DOHH2 (cell line): ENCODE measurements at regions not wholly inside any gene's neighbourhood (a gene's known extent, or its start where the extent isn't known, plus 50 kb on each side); places are given as distances from the start of the nearest gene placed in this dataset.

Experiments used
- H3F3A ChIP-seq: fragments of 200-600 bp; sonication (generic), shearing (Covaris generic); 2 replicates; pipeline ENCODE4 v1.6.0; 2016; ENCODE audit warnings: antibody characterized with exemption, mild to moderate bottlenecking; ENCODE audit not compliant: control insufficient read depth, insufficient read depth
- H3K27ac ChIP-seq: fragments of 200-600 bp; sonication (generic); 2 replicates; pipeline ENCODE4 v1.5.1; 2014; ENCODE audit warnings: low read depth, mild to moderate bottlenecking, low read length, moderate library complexity
- H3K27me3 ChIP-seq: fragments of 200-600 bp; sonication (generic); 2 replicates; pipeline ENCODE4 v1.6.1; 2014; ENCODE audit warnings: mild to moderate bottlenecking, low read length, mixed read lengths; ENCODE audit not compliant: control insufficient read depth
- H3K36me3 ChIP-seq: fragments of 200-600 bp; sonication (generic); 2 replicates; pipeline ENCODE4 v1.6.1; 2014; ENCODE audit warnings: mild to moderate bottlenecking, low read length, moderate library complexity, mixed read lengths; ENCODE audit not compliant: control insufficient read depth
- H3K4me1 ChIP-seq: fragments of 200-600 bp; sonication (generic); 2 replicates; pipeline ENCODE4 v1.6.1; 2014; ENCODE audit warnings: mild to moderate bottlenecking, low read length, mixed read lengths; ENCODE audit not compliant: control insufficient read depth
- H3K4me2 ChIP-seq: fragments of 200-600 bp; sonication (generic); 2 replicates; pipeline ENCODE4 v1.6.0; 2014; ENCODE audit warnings: mild to moderate bottlenecking, low read length, moderate library complexity
- H3K4me3 ChIP-seq: fragments of 200-600 bp; sonication (generic); 2 replicates; pipeline ENCODE4 v1.5.1; 2014; ENCODE audit warnings: mild to moderate bottlenecking, low read length, mixed read lengths
- H3K79me2 ChIP-seq: fragments of 200-600 bp; sonication (generic); 2 replicates; pipeline ENCODE4 v1.6.1; 2014; ENCODE audit warnings: mild to moderate bottlenecking, low read length, mixed read lengths; ENCODE audit not compliant: control insufficient read depth
- H3K9me2 ChIP-seq: fragments of 200-600 bp; sonication (generic); replicated peaks from 2 replicates; pipeline ENCODE4 v1.6.1; 2014; ENCODE audit warnings: mild to moderate bottlenecking, low read length, mixed read lengths; ENCODE audit not compliant: control insufficient read depth
- H3K9me3 ChIP-seq: fragments of 200-600 bp; sonication (generic); 2 replicates; pipeline ENCODE4 v1.6.1; 2014; ENCODE audit warnings: antibody characterized with exemption, low read length, mixed read lengths; ENCODE audit not compliant: control insufficient read depth, insufficient read depth
- H4K20me1 ChIP-seq: fragments of 200-600 bp; sonication (generic); 2 replicates; pipeline ENCODE4 v1.6.0; 2014; ENCODE audit warnings: low read depth, mild to moderate bottlenecking, antibody characterized with exemption, low read length, moderate library complexity; ENCODE audit not compliant: control insufficient read depth, insufficient read depth
- EZH2phosphoT487 ChIP-seq: fragments of 200-600 bp; sonication (generic); IDR thresholded peaks from 2 replicates; pipeline ENCODE4 v1.6.1; 2017; ENCODE audit warnings: borderline replicate concordance, mild to moderate bottlenecking, antibody characterized with exemption, low read length, moderate library complexity, mixed read lengths
- TF ChIP-seq, protein P1 (sequence below): fragments of 200-600 bp; sonication (generic); IDR thresholded peaks from one replicate; pipeline ENCODE4 v1.5.1; 2014; ENCODE audit warnings: antibody characterized with exemption, mild to moderate bottlenecking, low read depth, low read length; ENCODE audit not compliant: poor library complexity, severe bottlenecking

DNA sequence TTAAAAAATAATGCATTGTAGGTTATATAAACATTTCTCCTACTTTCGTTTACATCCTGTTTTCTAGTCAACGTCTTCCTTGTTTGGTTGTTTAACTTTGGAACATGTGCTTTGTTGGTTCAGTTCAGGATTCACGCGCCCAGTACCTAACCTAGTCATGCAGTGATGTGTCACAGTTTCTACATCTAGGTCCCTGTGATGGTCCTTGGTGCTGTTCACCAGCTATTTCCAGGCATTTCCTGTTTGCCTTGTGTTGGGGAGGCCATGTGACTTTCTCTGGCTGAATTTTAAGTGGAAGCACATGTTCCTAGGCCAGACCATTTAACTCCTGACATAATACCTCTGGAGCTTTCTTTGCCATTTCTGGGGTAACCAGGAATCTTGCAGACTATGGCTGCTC lies 292.3 kb downstream of the SMARCA2 start:
- Histone ChIP-seq H3K4me3 (no peak overlapping the region), H3K9me3 (peaks cover 11% of the 10 kb centered on the region; the same call in 1 of the 2 replicates), H3F3A (no peaks in the 10 kb centered on the region), H3K79me2 (no peaks in the 10 kb centered on the region), H3K4me1 (no peaks in the 10 kb centered on the region), H3K4me2 (no peak overlapping the region), H3K27ac (no peak overlapping the region), H4K20me1 (no peaks in the 10 kb centered on the region), H3K9me2 (no peaks in the 10 kb centered on the region), H3K36me3 (no peaks in the 10 kb centered on the region), H3K27me3 (no peaks in the 10 kb centered on the region)
- TF ChIP-seq, protein P1, sequence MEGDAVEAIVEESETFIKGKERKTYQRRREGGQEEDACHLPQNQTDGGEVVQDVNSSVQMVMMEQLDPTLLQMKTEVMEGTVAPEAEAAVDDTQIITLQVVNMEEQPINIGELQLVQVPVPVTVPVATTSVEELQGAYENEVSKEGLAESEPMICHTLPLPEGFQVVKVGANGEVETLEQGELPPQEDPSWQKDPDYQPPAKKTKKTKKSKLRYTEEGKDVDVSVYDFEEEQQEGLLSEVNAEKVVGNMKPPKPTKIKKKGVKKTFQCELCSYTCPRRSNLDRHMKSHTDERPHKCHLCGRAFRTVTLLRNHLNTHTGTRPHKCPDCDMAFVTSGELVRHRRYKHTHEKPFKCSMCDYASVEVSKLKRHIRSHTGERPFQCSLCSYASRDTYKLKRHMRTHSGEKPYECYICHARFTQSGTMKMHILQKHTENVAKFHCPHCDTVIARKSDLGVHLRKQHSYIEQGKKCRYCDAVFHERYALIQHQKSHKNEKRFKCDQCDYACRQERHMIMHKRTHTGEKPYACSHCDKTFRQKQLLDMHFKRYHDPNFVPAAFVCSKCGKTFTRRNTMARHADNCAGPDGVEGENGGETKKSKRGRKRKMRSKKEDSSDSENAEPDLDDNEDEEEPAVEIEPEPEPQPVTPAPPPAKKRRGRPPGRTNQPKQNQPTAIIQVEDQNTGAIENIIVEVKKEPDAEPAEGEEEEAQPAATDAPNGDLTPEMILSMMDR, result no peak
- TF ChIP-seq EZH2phosphoT487, result no peak

DNA sequence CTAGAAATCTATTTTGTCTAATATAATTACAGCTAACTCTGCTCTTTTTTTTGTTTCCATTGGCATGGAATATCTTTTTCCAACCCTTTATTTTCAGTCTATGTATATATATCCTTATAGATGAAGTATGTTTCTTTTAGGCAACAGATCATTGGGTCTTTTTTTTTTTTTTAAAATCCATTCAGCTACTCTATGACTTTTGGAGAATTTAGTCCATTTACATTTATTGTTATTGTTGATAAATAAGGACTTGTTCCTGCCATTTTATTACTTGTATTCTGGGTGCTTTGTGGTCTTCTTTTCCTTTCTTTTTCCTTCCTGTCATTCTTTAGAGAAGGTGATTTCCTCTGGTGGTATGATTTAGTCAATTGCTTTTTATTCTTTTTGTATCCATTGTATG lies 296.8 kb downstream of the SMARCA2 start:
- Histone ChIP-seq H3F3A (no peaks in the 10 kb centered on the region), H3K27me3 (no peaks in the 10 kb centered on the region), H3K79me2 (no peaks in the 10 kb centered on the region), H3K36me3 (no peaks in the 10 kb centered on the region), H3K4me1 (no peaks in the 10 kb centered on the region), H3K4me2 (no peak overlapping the region), H3K27ac (no peak overlapping the region), H4K20me1 (no peaks in the 10 kb centered on the region), H3K4me3 (no peak overlapping the region), H3K9me2 (no peaks in the 10 kb centered on the region), H3K9me3 (peaks cover 42% of the 10 kb centered on the region; the same call in 1 of the 2 replicates)
- TF ChIP-seq EZH2phosphoT487, result no peak

DNA sequence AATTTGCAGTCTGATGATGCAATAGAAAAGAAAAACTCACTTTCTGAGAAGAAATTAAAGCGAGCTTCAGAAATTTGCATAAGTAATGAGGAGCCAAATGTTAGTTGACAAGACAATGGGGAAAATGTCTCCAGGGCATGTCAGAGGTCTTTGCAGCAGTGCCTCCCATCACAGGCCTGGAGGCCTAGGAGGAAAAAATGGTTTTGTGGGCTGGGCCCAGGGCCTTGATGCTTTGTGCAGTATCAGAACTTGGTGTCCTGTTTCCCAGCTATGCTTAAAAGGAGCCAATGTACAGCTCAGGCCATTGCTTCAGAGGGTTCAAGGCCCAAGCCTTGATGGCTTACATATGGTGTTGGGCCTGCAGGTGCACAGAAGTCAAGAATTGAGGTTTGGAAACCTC lies 298.4 kb downstream of the SMARCA2 start:
- Histone ChIP-seq H3K4me1 (no peaks in the 10 kb centered on the region), H4K20me1 (no peaks in the 10 kb centered on the region), H3F3A (no peaks in the 10 kb centered on the region), H3K4me2 (no peak overlapping the region), H3K36me3 (no peaks in the 10 kb centered on the region), H3K9me3 (peaks cover 44% of the 10 kb centered on the region; the same call in 1 of the 2 replicates), H3K27ac (no peak overlapping the region), H3K27me3 (no peaks in the 10 kb centered on the region), H3K9me2 (no peaks in the 10 kb centered on the region), H3K79me2 (no peaks in the 10 kb centered on the region), H3K4me3 (no peak overlapping the region)
- TF ChIP-seq, protein P1, result no peak
- TF ChIP-seq EZH2phosphoT487, result no peak

DNA sequence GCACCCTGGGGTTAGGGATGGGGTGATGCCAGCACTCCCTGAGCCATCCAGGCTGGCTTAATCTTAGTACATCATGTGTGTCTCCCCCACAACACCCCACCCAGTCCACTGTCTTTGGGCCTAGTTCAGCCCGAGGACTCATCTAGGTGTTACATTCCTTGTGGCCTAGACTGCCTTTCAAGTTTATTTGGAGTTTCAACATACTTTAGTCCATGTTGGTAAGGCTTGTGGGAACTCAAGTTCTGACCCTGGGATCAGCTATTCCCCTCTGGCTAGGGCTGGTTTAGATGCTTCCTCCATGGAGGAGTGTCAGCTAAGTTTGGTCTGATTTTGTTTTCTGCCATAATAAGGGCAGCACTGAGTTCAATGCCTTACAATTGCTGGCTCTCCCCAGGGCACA lies 302.4 kb downstream of the SMARCA2 start:
- no peaks in the 10 kb centered on the region for H3K9me2 ChIP-seq
- no peak overlapping the region for H3K27ac ChIP-seq
- no peaks in the 10 kb centered on the region for H4K20me1 ChIP-seq
- H3K36me3 ChIP-seq, result no peaks in the 10 kb centered on the region
- H3K27me3 ChIP-seq, result no peaks in the 10 kb centered on the region
- peaks cover 32% of the 10 kb centered on the region; the same call in 1 of the 2 replicates for H3K9me3 ChIP-seq
- TF ChIP-seq, protein P1, result no peak
- no peak for TF ChIP-seq EZH2phosphoT487
- H3K4me3 ChIP-seq, result no peak overlapping the region
- H3K79me2 ChIP-seq, result no peaks in the 10 kb centered on the region
- no peaks in the 10 kb centered on the region for H3F3A ChIP-seq
- H3K4me1 ChIP-seq, result no peaks in the 10 kb centered on the region
- H3K4me2 ChIP-seq, result no peak overlapping the region
